HG03354 (cell line): ENCODE measurements at regions not wholly inside any gene's neighbourhood (a gene's known extent, or its start where the extent isn't known, plus 50 kb on each side); places are given as distances from the start of the nearest gene placed in this dataset.

Source experiments
- ATAC-seq: cut with Tn5 transposase; IDR thresholded peaks from one replicate; pipeline ENCODE4 v1.9.1; 2021; ENCODE audit warnings: mild to moderate bottlenecking; ENCODE audit not compliant: unreplicated experiment, poor library complexity, severe bottlenecking

- no peak for ATAC-seq
Observed at GRCh38 chr13:79003989-79004898, 345.3 kb upstream of the OBI1 start.

GRCh38 chr13:78999494-78999893 lies 340.5 kb upstream of the OBI1 start:
- no peak for ATAC-seq

- ATAC-seq = no peak
Observed at GRCh38 chr13:78998630-78999315, 339.8 kb upstream of the OBI1 start.

- ATAC-seq = no peak
Observed at GRCh38 chr13:78997902-78998629, 339.1 kb upstream of the OBI1 start.

- ATAC-seq = no peak
Observed at GRCh38 chr13:78993792-78994191, 334.8 kb upstream of the OBI1 start.

GRCh38 chr13:78981913-78982312 lies 323.0 kb upstream of the OBI1 start:
- ATAC-seq = no peak

GRCh38 chr13:78979349-78979748 lies 320.4 kb upstream of the OBI1 start:
- ATAC-seq = no peak

GRCh38 chr13:78978381-78978998 lies 319.5 kb upstream of the OBI1 start:
- ATAC-seq = peak; percentile 96

GRCh38 chr13:78977311-78977710 lies 318.4 kb upstream of the OBI1 start:
- no peak for ATAC-seq

- no peak for ATAC-seq
Observed at GRCh38 chr13:78976696-78977095, 317.7 kb upstream of the OBI1 start.

GRCh38 chr13:78972561-78972960 lies 313.6 kb upstream of the OBI1 start:
- no peak for ATAC-seq

- no peak for ATAC-seq
Observed at GRCh38 chr13:78971355-78972025, 312.5 kb upstream of the OBI1 start.

- ATAC-seq = no peak
Observed at GRCh38 chr13:78960881-78961280, 301.9 kb upstream of the OBI1 start.

- ATAC-seq = no peak
Observed at GRCh38 chr13:78958006-78958405, 299.1 kb upstream of the OBI1 start.

- ATAC-seq = no peak
Observed at GRCh38 chr13:78940455-78941130, 281.6 kb upstream of the OBI1 start.

- ATAC-seq = no peak
Observed at GRCh38 chr13:78934336-78934735, 275.4 kb upstream of the OBI1 start.

GRCh38 chr13:78915015-78915414 lies 256.1 kb upstream of the OBI1 start:
- no peak for ATAC-seq

- ATAC-seq = no peak
Observed at GRCh38 chr13:78913656-78914055, 254.7 kb upstream of the OBI1 start.

- ATAC-seq = no peak
Observed at GRCh38 chr13:78910147-78910546, 251.2 kb upstream of the OBI1 start.
